Astrocyte (in vitro differentiated cells and primary cell): ENCODE measurements at regions not wholly inside any gene's neighbourhood (a gene's known extent, or its start where the extent isn't known, plus 50 kb on each side); places are given as distances from the start of the nearest gene placed in this dataset.

Experiments
- DNase-seq: peaks from one replicate; pipeline ENCODE4 v3.0.0-alpha.2; 2010; ENCODE audit warnings: low read depth
- FAIRE-seq: peaks from 2 replicates; lab custom pipeline; 2011; peaks lifted over from hg19 to GRCh38; lab: Jason Lieb, UNC
- H2AFZ ChIP-seq: 2 replicates; pipeline ENCODE4 v1.6.0; 2012; ENCODE audit warnings: low read depth, low read length, inconsistent platforms
- H3K27ac ChIP-seq: 2 replicates; pipeline ENCODE4 v1.5.1; 2011; ENCODE audit warnings: low read depth, low read length, inconsistent platforms
- H3K27me3 ChIP-seq: 2 replicates; pipeline ENCODE4 v1.6.0; 2011; ENCODE audit warnings: low read length, inconsistent platforms; ENCODE audit not compliant: insufficient read depth
- H3K36me3 ChIP-seq: 2 replicates; pipeline ENCODE4 v1.5.1; 2011; ENCODE audit warnings: low read length, inconsistent platforms; ENCODE audit not compliant: insufficient read depth
- H3K4me1 ChIP-seq: 2 replicates; pipeline ENCODE4 v1.5.1; 2011; ENCODE audit warnings: low read length, inconsistent platforms; ENCODE audit not compliant: insufficient read depth
- H3K4me2 ChIP-seq: 2 replicates; pipeline ENCODE4 v1.6.0; 2012; ENCODE audit warnings: low read length, inconsistent platforms
- H3K4me3 ChIP-seq: 2 replicates; pipeline ENCODE4 v1.5.1; 2011; ENCODE audit warnings: low read depth, mild to moderate bottlenecking, low read length, inconsistent platforms; ENCODE audit not compliant: insufficient read depth
- H3K79me2 ChIP-seq: 2 replicates; pipeline ENCODE4 v1.6.0; 2012; ENCODE audit warnings: mild to moderate bottlenecking, low read length, inconsistent platforms; ENCODE audit not compliant: insufficient read depth
- H3K9ac ChIP-seq: 2 replicates; pipeline ENCODE4 v1.6.0; 2012; ENCODE audit warnings: mild to moderate bottlenecking, low read length, inconsistent platforms
- H3K9me3 ChIP-seq: 2 replicates; pipeline ENCODE4 v1.5.1; 2012; ENCODE audit warnings: low read depth, mild to moderate bottlenecking, low read length, inconsistent platforms; ENCODE audit not compliant: insufficient read depth
- H4K20me1 ChIP-seq: 2 replicates; pipeline ENCODE4 v1.6.0; 2012; ENCODE audit warnings: low read length, inconsistent platforms; ENCODE audit not compliant: insufficient read depth
- H3K27ac Mint-ChIP-seq: one replicate; pipeline ENCODE4 v1.8.0; 2021; ENCODE audit warnings: mild to moderate bottlenecking, mixed read lengths; ENCODE audit not compliant: unreplicated experiment
- H3K27me3 Mint-ChIP-seq: one replicate; pipeline ENCODE4 v1.8.0; 2021; ENCODE audit warnings: low read depth, mixed read lengths; ENCODE audit not compliant: unreplicated experiment
- H3K36me3 Mint-ChIP-seq: one replicate; pipeline ENCODE4 v1.8.0; 2021; ENCODE audit warnings: low read depth, mixed read lengths; ENCODE audit not compliant: unreplicated experiment
- H3K4me1 Mint-ChIP-seq: one replicate; pipeline ENCODE4 v1.8.0; 2021; ENCODE audit warnings: low read depth, mixed read lengths; ENCODE audit not compliant: unreplicated experiment
- H3K4me3 Mint-ChIP-seq: one replicate; pipeline ENCODE4 v1.8.0; 2021; ENCODE audit warnings: mild to moderate bottlenecking, moderate library complexity, mixed read lengths; ENCODE audit not compliant: unreplicated experiment
- H3K9me3 Mint-ChIP-seq: one replicate; pipeline ENCODE4 v1.8.0; 2021; ENCODE audit warnings: mild to moderate bottlenecking, mixed read lengths; ENCODE audit not compliant: unreplicated experiment
- EZH2 ChIP-seq: IDR thresholded peaks from 2 replicates; pipeline ENCODE4 v1.6.1; 2012; ENCODE audit warnings: mild to moderate bottlenecking, low read length, inconsistent platforms; ENCODE audit not compliant: insufficient read depth
- TF ChIP-seq, protein P1 (sequence below): IDR thresholded peaks from 2 replicates; pipeline ENCODE4 v1.5.1; 2011; ENCODE audit warnings: low read depth, mild to moderate bottlenecking, inconsistent platforms, low read length, moderate library complexity; ENCODE audit not compliant: insufficient read depth

DNA sequence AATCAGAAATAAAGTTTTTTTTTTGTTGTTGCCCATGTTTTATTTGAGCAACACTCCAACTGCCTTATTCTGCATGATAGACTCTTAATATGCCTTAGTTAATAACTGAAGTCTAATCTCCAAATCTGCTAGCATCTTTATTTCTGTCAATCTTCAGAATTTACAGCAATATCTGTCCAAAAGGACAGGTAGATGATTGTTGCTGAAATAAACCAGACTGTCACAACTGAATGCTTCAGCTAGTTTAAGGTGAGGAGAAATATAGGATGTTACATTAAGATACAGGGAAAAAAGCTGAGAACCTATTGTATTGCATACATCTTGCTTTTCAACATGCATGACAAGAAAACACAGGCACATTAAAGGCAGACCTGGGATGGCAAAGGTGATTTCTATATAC is 204.3 kb downstream of the SLITRK1 start:
- no peak overlapping the region for H3K4me3 Mint-ChIP-seq
- TF ChIP-seq, protein P1, sequence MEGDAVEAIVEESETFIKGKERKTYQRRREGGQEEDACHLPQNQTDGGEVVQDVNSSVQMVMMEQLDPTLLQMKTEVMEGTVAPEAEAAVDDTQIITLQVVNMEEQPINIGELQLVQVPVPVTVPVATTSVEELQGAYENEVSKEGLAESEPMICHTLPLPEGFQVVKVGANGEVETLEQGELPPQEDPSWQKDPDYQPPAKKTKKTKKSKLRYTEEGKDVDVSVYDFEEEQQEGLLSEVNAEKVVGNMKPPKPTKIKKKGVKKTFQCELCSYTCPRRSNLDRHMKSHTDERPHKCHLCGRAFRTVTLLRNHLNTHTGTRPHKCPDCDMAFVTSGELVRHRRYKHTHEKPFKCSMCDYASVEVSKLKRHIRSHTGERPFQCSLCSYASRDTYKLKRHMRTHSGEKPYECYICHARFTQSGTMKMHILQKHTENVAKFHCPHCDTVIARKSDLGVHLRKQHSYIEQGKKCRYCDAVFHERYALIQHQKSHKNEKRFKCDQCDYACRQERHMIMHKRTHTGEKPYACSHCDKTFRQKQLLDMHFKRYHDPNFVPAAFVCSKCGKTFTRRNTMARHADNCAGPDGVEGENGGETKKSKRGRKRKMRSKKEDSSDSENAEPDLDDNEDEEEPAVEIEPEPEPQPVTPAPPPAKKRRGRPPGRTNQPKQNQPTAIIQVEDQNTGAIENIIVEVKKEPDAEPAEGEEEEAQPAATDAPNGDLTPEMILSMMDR = no peak
- no peak for TF ChIP-seq EZH2

DNA sequence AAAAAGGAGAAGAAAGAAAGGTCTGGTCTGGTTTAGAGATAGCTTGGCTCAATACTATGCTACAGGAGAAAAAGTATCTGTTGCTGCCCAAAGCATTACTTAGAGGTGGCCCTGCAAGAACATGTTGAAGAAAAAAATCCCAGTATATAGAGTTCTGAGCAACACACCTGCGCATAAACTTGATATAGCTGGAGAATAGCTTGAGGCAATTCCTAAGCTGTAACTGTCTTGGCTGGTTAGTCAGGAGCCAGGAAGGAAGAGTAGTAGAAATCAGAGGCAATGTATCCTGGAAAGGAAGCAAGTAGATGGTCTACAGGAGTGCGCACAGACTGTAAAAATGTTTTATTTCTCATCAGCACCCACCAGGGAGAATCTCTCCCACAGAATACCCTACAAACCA is 209.7 kb downstream of the SLITRK1 start:
- Histone ChIP-seq H3K4me2 (no peak overlapping the region), H3K79me2 (no peaks in the 10 kb centered on the region), H2AFZ (no peak overlapping the region), H3K4me1 (no peaks in the 10 kb centered on the region), H4K20me1 (no peaks in the 10 kb centered on the region), H3K27ac (no peak overlapping the region), H3K27me3 (no peaks in the 10 kb centered on the region), H3K36me3 (no peaks in the 10 kb centered on the region), H3K9me3 (no peaks in the 10 kb centered on the region), H3K4me3 (no peak overlapping the region), H3K9ac (no peak overlapping the region)
- Mint-ChIP-seq H3K9me3 (peaks cover 4% of the 10 kb centered on the region), H3K27ac (no peak overlapping the region), H3K4me1 (no peaks in the 10 kb centered on the region), H3K4me3 (no peak overlapping the region), H3K36me3 (no peaks in the 10 kb centered on the region), H3K27me3 (no peaks in the 10 kb centered on the region)
- FAIRE-seq (no peak), DNase-seq (no peak)
- TF ChIP-seq EZH2 = no peak
- TF ChIP-seq, protein P1 = no peak

More for the DNA sequence above, 204.3 kb downstream of the SLITRK1 start:
- no peaks in the 10 kb centered on the region for H4K20me1 ChIP-seq
- no peaks in the 10 kb centered on the region for H3K27me3 Mint-ChIP-seq
- no peak overlapping the region for H3K9ac ChIP-seq
- no peak overlapping the region for H3K27ac Mint-ChIP-seq
- H3K36me3 ChIP-seq = no peaks in the 10 kb centered on the region
- no peaks in the 10 kb centered on the region for H3K79me2 ChIP-seq
- no peaks in the 10 kb centered on the region for H3K4me1 Mint-ChIP-seq
- H2AFZ ChIP-seq = no peak overlapping the region
- DNase-seq (no peak), FAIRE-seq (no peak)
- peaks cover 2% of the 10 kb centered on the region for H3K9me3 Mint-ChIP-seq
- H3K4me2 ChIP-seq = no peak overlapping the region
- H3K4me3 ChIP-seq = no peak overlapping the region
- H3K36me3 Mint-ChIP-seq = no peaks in the 10 kb centered on the region
- no peak overlapping the region for H3K27ac ChIP-seq
- no peaks in the 10 kb centered on the region for H3K27me3 ChIP-seq
- no peaks in the 10 kb centered on the region for H3K4me1 ChIP-seq
- H3K9me3 ChIP-seq = no peaks in the 10 kb centered on the region

DNA sequence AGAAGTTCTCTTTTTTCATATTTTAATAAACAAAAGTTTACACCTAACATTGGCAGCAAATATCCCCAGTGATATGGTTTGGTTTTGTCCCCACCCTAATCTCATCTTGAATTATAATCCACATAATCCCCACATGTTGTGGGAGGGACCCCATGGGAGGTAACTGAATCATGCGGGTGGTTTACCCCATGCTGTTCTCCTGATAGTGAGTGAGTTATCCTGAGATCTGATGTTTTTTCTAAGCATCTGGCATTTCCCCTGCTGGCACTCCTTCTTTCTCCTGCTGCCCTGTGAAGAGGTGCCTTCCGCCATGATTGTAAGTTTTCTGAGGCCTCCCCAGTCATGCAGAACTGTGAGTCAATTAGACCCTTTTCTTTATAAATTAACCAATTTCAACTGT is 214.7 kb downstream of the SLITRK1 start:
- no peaks in the 10 kb centered on the region for H3K79me2 ChIP-seq

More for the DNA sequence above, 214.7 kb downstream of the SLITRK1 start:
- Mint-ChIP-seq H3K4me1 (no peaks in the 10 kb centered on the region), H3K4me3 (no peak overlapping the region), H3K36me3 (no peaks in the 10 kb centered on the region), H3K27ac (no peak overlapping the region), H3K9me3 (peaks cover 3% of the 10 kb centered on the region), H3K27me3 (no peaks in the 10 kb centered on the region)
- Histone ChIP-seq H3K9me3 (no peaks in the 10 kb centered on the region), H3K4me2 (no peak overlapping the region), H3K4me1 (no peaks in the 10 kb centered on the region), H4K20me1 (no peaks in the 10 kb centered on the region), H3K9ac (no peak overlapping the region), H3K27ac (no peak overlapping the region), H3K4me3 (no peak overlapping the region), H3K27me3 (no peaks in the 10 kb centered on the region), H3K36me3 (no peaks in the 10 kb centered on the region), H2AFZ (no peak overlapping the region)
- no peak for FAIRE-seq
- TF ChIP-seq, protein P1 = no peak
- TF ChIP-seq EZH2 = no peak
- DNase-seq = no peak
